ENCODE measurements at regions not wholly inside any gene's neighbourhood (a gene's known extent, or its start where the extent isn't known, plus 50 kb on each side); places are given as distances from the start of the nearest gene placed in this dataset.

DNA sequence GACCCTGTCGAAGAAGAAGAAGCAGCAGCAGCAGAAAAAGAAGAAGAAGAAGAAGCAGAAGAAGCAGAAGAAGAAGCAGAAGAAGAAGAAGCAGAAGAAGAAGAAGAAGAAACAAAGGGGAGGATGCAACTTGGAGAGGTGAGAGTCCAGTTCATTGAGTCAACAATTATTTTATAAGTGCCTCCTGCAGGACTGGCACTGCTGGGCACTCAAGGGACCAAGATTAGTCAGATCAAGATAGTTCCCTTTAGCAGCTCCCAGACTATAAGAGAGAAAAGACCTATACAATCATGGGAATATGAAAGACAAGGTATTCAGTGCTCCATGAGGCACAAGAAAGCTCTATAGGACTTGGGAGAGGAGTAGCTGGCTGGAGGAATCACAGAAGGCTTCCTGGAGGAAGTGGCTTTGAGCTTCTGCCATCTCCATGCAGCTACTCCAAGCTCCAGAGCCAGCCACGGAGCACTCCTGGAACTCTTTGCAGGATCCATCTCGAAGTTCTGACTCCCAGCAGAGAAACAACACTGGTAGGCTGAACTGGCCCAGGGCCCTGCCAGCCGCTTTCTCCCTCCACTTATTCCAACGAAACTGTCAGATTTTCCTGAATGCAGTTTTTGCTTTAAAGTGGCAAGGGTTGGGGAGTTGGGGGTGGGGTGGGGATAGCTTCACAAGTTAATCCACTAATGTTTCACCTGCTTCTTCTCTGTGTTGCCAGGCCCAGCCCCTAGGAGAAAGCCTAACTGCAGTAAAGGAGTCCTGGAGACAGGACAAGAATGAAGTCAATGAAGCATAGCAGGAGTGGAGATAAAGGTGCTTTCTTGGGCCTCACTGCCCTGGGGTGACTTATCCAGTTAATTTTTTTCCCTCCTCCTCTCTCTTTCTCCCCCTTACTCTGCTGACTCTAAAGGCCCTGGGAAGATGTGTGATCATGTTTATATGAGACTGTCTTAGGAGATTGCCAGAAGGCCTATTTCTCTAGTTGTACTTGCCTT lies 140.1 kb upstream of the PARP11 start:
- Histone ChIP-seq H3K27me3 (ENCODE audit: control insufficient read depth in 2 of 2, insufficient read depth in 2 of 2, low read length in 2 of 2) (no peaks in the 10 kb centered on the region), H2AFZ (ENCODE audit: low read depth, low read length) (no peak overlapping the region), H3K4me2 (ENCODE audit: insufficient read depth, low read length) (no peak overlapping the region), H3K9me1 (replicated peaks; ENCODE audit: control insufficient read depth, extremely low read depth, insufficient read depth, low read length) (no peaks in the 10 kb centered on the region), H3K9me3 (replicated peaks; ENCODE audit: control insufficient read depth, insufficient read depth, low read length) (no peaks in the 10 kb centered on the region), H3K27ac (ENCODE audit: insufficient read depth, low read depth, low read length) (no peak overlapping the region), H3K9ac (replicated peaks; ENCODE audit: extremely low read depth, insufficient read depth, low read length) (no peak overlapping the region), H3K79me2 (ENCODE audit: control insufficient read depth, insufficient read depth, low read length) (no peaks in the 10 kb centered on the region), H3K4me3 (replicated peaks in 1 of 3; ENCODE audit: insufficient read depth in 1 of 3, low read depth in 1 of 3, low read length in 3 of 3) (no peak overlapping the region), H3K36me3 (ENCODE audit: control insufficient read depth in 2 of 2, extremely low read depth in 1 of 2, insufficient read depth in 2 of 2, low read length in 2 of 2) (no peaks in the 10 kb centered on the region), H4K20me1 (replicated peaks; ENCODE audit: control insufficient read depth, extremely low read depth, insufficient read depth, low read length) (no peaks in the 10 kb centered on the region), H3K4me1 (ENCODE audit: control insufficient read depth, extremely low read depth, insufficient read depth, low read length) (no peaks in the 10 kb centered on the region)
- CTCF ChIA-PET: interaction anchor here (1.0 to 3.2 kb wide), 3 partner anchors 13 to 264 kb away, joined by 3 to 10 read pairs (median 3); no protein-coding TSS in a partner anchor
- BruUV-seq (replicated peaks): no TSS peak
- intact Hi-C loops (cut with micrococcal nuclease) (no loop called here), dilution Hi-C loops (cut with MboI; ENCODE audit: extremely low pct_ligation_motif_present, low sequenced_read_pairs) (no loop called here)
- POLR2A ChIA-PET: no interaction called here
- DNase-seq (ENCODE audit: low read depth, low spot score) (no peak), FAIRE-seq (no peak)
- TF ChIP-seq POLR2AphosphoS5 (IDR thresholded peaks at IDR 0.05; ENCODE audit: insufficient read depth, low read depth, low read length) (no peak), JUN (IDR thresholded peaks at IDR 0.05; ENCODE audit: borderline replicate concordance, insufficient read depth, insufficient read length, low read depth) (no peak), GATA2 (IDR thresholded peaks at IDR 0.05; ENCODE audit: insufficient read depth, insufficient read length, low read depth, low read length) (no peak), POLR2A (IDR thresholded peaks at IDR 0.05; ENCODE audit: low read depth, low read length) (no peak), EZH2 (IDR thresholded peaks at IDR 0.05; ENCODE audit: borderline replicate concordance, low read depth, low read length, severe bottlenecking) (no peak), MYC (IDR thresholded peaks at IDR 0.05; ENCODE audit: low read depth, low read length) (no peak), FOS (IDR thresholded peaks at IDR 0.05; ENCODE audit: borderline replicate concordance, insufficient read depth, low read length) (no peak)
- TF ChIP-seq, protein P1, sequence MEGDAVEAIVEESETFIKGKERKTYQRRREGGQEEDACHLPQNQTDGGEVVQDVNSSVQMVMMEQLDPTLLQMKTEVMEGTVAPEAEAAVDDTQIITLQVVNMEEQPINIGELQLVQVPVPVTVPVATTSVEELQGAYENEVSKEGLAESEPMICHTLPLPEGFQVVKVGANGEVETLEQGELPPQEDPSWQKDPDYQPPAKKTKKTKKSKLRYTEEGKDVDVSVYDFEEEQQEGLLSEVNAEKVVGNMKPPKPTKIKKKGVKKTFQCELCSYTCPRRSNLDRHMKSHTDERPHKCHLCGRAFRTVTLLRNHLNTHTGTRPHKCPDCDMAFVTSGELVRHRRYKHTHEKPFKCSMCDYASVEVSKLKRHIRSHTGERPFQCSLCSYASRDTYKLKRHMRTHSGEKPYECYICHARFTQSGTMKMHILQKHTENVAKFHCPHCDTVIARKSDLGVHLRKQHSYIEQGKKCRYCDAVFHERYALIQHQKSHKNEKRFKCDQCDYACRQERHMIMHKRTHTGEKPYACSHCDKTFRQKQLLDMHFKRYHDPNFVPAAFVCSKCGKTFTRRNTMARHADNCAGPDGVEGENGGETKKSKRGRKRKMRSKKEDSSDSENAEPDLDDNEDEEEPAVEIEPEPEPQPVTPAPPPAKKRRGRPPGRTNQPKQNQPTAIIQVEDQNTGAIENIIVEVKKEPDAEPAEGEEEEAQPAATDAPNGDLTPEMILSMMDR (IDR thresholded peaks at IDR 0.05; ENCODE audit: extremely low read depth in 1 of 2, insufficient read depth in 1 of 2, low read depth in 1 of 2, low read length in 2 of 2): no peak
- TF ChIP-seq, protein P2, sequence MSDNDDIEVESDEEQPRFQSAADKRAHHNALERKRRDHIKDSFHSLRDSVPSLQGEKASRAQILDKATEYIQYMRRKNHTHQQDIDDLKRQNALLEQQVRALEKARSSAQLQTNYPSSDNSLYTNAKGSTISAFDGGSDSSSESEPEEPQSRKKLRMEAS (IDR thresholded peaks at IDR 0.05; ENCODE audit: insufficient read depth, insufficient read length): no peak

Measured in endothelial cell of umbilical vein (primary cell).